Liver (tissue), 3 donors: ENCODE measurements at regions not wholly inside any gene's neighbourhood (a gene's known extent, or its start where the extent isn't known, plus 50 kb on each side); places are given as distances from the start of the nearest gene placed in this dataset.

Source experiments
- FOXA2 ChIP-seq: IDR thresholded peaks from 2 replicates; pipeline ENCODE4 v1.6.1; 2016; ENCODE audit warnings: antibody characterized with exemption
- GABPA ChIP-seq, 2 donors: IDR thresholded peaks in 1 of 2; conservative IDR thresholded peaks in 1 of 2; 2 replicates each; pipeline ENCODE4 v1.6.1; 2016; ENCODE audit warnings: antibody characterized with exemption in 2 of 2, mild to moderate bottlenecking in 1 of 2, moderate library complexity in 1 of 2
- HNF4G ChIP-seq: IDR thresholded peaks from 2 replicates; pipeline ENCODE4 v1.6.1; 2016; ENCODE audit warnings: antibody characterized with exemption
- JUND ChIP-seq, 2 donors: IDR thresholded peaks; 2 replicates each; pipeline ENCODE4 v1.6.1; 2016; ENCODE audit warnings: antibody characterized with exemption in 2 of 2
- RAD21 ChIP-seq, 2 donors: IDR thresholded peaks; 2 replicates each; pipeline ENCODE4 v1.6.1; 2016; ENCODE audit warnings: antibody characterized with exemption in 2 of 2, mild to moderate bottlenecking in 2 of 2
- TAF1 ChIP-seq: conservative IDR thresholded peaks from 2 replicates; pipeline ENCODE4 v1.6.1; 2016; ENCODE audit warnings: antibody characterized with exemption, mild to moderate bottlenecking
- TF ChIP-seq, protein P1 (sequence below): IDR thresholded peaks from 2 replicates; pipeline ENCODE4 v1.6.1; 2016; ENCODE audit warnings: antibody characterized with exemption
- TF ChIP-seq, protein P2 (sequence below): fragments of 150-350 bp; IDR thresholded peaks from 2 replicates; pipeline ENCODE4 v1.5.1; 2017; ENCODE audit warnings: improper control_type of control experiment, low read depth, low read length; ENCODE audit not compliant: missing input control
- TF ChIP-seq, protein P3 (sequence below): IDR thresholded peaks from 2 replicates; pipeline ENCODE4 v1.6.1; 2016; ENCODE audit warnings: antibody characterized with exemption
- TF ChIP-seq, protein P4 (sequence below): IDR thresholded peaks from 2 replicates; pipeline ENCODE4 v1.6.1; 2016; ENCODE audit warnings: antibody characterized with exemption
- TF ChIP-seq, protein P5 (sequence below): IDR thresholded peaks from 2 replicates; pipeline ENCODE4 v1.6.1; 2016; ENCODE audit warnings: antibody characterized with exemption, mild to moderate bottlenecking
- donor health status: healthy.
- donor health status: healthy.

DNA sequence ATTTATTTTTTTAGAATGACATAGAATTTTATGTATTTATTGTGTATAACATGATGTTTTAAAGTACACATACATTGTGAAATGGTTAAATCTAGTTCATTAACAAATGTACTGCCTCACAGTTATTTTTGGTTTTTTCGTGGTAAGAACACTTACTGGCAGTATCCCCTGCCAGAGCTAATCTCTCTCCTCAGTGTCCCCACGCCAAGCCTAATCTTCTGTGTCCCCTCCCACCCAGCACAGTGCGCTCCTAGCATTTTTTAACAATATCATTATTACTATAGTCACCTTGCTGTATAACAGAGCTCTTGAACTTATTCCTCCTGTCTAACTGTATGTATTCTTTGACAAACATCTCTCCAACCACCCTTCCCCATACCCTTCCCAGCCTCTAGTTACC, 333.2 kb downstream of the GABRB3 start:
- TF ChIP-seq, protein P1, sequence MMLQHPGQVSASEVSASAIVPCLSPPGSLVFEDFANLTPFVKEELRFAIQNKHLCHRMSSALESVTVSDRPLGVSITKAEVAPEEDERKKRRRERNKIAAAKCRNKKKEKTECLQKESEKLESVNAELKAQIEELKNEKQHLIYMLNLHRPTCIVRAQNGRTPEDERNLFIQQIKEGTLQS: no peak
- TF ChIP-seq, protein P2, sequence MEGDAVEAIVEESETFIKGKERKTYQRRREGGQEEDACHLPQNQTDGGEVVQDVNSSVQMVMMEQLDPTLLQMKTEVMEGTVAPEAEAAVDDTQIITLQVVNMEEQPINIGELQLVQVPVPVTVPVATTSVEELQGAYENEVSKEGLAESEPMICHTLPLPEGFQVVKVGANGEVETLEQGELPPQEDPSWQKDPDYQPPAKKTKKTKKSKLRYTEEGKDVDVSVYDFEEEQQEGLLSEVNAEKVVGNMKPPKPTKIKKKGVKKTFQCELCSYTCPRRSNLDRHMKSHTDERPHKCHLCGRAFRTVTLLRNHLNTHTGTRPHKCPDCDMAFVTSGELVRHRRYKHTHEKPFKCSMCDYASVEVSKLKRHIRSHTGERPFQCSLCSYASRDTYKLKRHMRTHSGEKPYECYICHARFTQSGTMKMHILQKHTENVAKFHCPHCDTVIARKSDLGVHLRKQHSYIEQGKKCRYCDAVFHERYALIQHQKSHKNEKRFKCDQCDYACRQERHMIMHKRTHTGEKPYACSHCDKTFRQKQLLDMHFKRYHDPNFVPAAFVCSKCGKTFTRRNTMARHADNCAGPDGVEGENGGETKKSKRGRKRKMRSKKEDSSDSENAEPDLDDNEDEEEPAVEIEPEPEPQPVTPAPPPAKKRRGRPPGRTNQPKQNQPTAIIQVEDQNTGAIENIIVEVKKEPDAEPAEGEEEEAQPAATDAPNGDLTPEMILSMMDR: no peak
- TF ChIP-seq, protein P3, sequence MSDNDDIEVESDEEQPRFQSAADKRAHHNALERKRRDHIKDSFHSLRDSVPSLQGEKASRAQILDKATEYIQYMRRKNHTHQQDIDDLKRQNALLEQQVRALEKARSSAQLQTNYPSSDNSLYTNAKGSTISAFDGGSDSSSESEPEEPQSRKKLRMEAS: no peak
- TF ChIP-seq, protein P4, sequence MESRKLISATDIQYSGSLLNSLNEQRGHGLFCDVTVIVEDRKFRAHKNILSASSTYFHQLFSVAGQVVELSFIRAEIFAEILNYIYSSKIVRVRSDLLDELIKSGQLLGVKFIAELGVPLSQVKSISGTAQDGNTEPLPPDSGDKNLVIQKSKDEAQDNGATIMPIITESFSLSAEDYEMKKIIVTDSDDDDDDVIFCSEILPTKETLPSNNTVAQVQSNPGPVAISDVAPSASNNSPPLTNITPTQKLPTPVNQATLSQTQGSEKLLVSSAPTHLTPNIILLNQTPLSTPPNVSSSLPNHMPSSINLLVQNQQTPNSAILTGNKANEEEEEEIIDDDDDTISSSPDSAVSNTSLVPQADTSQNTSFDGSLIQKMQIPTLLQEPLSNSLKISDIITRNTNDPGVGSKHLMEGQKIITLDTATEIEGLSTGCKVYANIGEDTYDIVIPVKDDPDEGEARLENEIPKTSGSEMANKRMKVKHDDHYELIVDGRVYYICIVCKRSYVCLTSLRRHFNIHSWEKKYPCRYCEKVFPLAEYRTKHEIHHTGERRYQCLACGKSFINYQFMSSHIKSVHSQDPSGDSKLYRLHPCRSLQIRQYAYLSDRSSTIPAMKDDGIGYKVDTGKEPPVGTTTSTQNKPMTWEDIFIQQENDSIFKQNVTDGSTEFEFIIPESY: no peak
- TF ChIP-seq FOXA2 (no peak), GABPA (IDR thresholded peaks at IDR 0.05 in 1 of 2, conservative IDR thresholded peaks at IDR 0.05 in 1 of 2) (no peak), TAF1 (no peak), RAD21 (IDR thresholded peaks at IDR 0.05) (no peak), HNF4G (no peak), JUND (IDR thresholded peaks at IDR 0.05) (no peak)
- TF ChIP-seq, protein P5, sequence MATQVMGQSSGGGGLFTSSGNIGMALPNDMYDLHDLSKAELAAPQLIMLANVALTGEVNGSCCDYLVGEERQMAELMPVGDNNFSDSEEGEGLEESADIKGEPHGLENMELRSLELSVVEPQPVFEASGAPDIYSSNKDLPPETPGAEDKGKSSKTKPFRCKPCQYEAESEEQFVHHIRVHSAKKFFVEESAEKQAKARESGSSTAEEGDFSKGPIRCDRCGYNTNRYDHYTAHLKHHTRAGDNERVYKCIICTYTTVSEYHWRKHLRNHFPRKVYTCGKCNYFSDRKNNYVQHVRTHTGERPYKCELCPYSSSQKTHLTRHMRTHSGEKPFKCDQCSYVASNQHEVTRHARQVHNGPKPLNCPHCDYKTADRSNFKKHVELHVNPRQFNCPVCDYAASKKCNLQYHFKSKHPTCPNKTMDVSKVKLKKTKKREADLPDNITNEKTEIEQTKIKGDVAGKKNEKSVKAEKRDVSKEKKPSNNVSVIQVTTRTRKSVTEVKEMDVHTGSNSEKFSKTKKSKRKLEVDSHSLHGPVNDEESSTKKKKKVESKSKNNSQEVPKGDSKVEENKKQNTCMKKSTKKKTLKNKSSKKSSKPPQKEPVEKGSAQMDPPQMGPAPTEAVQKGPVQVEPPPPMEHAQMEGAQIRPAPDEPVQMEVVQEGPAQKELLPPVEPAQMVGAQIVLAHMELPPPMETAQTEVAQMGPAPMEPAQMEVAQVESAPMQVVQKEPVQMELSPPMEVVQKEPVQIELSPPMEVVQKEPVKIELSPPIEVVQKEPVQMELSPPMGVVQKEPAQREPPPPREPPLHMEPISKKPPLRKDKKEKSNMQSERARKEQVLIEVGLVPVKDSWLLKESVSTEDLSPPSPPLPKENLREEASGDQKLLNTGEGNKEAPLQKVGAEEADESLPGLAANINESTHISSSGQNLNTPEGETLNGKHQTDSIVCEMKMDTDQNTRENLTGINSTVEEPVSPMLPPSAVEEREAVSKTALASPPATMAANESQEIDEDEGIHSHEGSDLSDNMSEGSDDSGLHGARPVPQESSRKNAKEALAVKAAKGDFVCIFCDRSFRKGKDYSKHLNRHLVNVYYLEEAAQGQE: no peak
